GM21619 (cell line): ENCODE measurements at regions not wholly inside any gene's neighbourhood (a gene's known extent, or its start where the extent isn't known, plus 50 kb on each side); places are given as distances from the start of the nearest gene placed in this dataset.
"Not testable (repeated sequence)": the region's sequence is repeated elsewhere in the genome, so short reads cannot be mapped to it uniquely, and the experiment has no call there.

Source experiments
- ATAC-seq: cut with Tn5 transposase; IDR thresholded peaks from one replicate; pipeline ENCODE4 v1.9.1; 2021; ENCODE audit not compliant: unreplicated experiment

DNA sequence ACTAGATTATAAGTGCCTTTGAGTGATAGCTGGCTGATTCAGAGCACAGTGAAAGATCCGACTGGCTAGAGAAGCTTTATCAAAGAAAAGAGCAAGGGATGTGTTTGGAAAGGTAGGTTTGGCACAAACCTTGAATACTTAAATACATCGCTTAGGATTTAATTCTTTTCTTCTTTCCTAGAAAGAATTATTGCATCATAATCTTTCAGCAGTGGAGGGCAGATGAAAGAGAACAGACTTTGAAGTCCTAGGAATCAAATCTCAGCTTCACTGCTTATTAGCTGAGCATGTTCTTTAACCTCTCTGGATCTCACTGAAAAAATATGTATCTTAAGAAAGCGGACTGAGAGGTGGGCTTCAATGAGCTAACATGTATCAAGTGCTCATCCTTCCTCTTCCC is 122.8 kb downstream of the ZNF365 start:
- no peak for ATAC-seq

DNA sequence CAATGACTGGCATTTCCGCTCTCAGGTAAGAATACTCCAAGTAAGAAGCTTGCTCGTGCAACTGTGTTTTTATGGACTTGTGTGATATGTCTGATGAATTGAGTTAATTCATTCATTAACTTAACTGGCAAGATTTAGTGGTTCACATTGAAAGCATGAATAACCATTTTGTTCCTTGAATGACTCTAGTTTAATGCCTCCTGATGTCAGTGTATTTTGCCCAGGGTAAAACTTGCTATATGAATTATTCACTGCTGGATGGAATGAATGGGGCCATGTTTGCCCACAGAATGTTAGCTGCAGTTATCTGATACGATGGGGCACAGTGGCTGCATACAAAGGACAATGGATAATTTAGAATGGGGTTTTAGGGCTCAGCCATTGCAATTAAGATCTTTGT is 124.1 kb downstream of the ZNF365 start:
- no peak for ATAC-seq

DNA sequence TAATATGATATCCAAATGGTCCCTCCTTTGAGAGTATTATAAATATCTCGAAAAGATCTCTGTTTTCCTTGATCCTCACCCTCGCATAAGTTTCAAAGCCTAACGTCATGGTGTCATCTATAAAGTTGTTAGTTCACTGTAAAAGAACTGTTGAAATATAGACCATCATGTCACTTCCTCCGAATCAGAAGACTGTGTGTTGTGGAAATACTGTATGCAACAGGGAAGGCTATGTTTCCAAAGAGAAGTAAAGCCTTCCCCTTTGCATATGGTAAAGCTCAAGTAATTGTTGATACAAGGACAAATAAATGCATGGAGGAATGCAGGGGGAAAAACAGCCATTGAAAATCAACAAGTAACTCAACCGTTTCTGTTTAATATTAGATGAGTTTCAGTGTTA is 125.9 kb downstream of the ZNF365 start:
- not testable (repeated sequence) for ATAC-seq

DNA sequence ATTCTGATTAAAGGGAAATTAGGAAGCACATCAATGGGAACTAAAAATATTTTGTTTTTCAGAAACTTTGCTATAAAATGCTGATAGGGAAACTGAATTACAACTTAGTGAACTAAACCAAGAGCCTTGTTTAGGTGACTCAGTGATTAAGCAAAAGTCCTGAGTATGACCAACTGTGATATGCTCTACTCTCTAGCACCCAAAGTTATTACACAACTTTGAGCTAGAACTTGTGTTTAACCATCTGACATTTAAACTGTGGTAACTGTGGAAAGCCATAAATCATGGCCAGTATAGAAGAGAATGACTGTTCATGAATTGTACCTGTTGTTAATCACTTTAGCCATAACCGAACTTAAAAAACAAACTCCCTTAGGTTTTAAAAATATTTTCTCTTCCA is 127.4 kb downstream of the ZNF365 start:
- no peak for ATAC-seq

DNA sequence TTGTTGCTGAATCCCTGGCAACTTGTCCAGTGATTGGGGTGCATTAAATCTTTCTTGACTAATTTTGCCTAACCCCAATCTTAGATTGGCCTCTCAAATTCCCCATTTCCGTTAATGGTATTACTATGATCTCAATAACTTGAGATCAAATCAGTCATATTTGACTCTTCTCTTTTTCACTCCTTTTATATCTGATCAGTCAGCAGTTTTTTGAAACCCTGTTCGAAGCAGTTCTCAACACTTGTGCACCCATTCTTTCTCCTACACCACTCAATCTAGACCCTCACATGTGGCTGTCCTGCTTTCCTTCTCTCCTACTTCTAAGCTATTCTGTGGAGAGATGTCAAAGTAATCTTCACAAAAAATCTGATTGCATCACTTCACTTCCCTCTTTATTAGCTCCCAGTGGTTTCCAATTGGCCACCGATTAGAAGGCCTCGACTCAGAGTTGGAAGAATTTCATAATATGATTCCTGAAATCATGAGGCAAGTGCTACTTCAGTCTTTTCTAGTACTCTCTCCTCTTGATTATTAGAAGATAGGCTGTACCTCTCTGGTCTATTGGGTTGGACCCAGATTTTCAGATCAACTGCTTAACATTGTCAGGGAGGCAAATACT is 128.9 kb downstream of the ZNF365 start:
- ATAC-seq, result no peak

DNA sequence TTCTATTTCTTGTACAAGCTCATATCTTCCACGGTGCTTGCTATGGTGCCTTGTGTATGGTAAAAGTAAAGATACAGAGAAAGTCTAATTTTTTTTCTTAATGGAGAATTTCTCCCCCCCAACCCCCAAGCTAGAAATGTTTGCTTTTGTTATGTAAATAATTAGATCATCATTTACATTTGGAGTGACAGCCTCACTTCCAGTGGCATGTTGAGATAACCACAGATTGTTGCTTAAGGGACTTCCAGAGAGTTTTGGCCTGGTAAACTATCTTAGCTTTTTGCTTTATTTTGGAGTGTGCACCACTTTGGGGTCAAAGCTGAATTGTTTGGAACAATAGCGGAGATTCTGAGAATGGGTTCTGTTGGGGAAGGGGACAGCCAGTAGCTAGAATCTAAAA is 129.7 kb downstream of the ZNF365 start:
- ATAC-seq, result no peak

DNA sequence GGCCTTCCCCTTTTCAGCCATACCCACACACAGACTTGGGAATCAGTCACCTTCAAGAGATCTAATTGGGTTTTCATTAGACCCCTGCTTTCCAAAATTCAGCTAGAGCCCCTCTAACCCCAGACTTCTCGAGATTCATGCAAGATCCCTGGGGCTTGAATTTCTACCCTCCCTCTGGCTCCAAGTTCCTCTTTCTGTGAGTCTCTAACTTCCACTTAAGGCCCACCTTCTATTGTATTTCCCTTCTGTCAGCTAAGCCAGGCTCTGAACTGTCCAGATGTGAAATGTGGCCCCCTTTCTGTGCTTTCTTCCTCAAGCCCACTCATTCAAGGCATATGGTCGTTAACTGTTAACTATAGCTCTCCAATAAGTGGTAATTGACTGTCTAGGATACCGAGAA is 132.2 kb downstream of the ZNF365 start:
- no peak for ATAC-seq

DNA sequence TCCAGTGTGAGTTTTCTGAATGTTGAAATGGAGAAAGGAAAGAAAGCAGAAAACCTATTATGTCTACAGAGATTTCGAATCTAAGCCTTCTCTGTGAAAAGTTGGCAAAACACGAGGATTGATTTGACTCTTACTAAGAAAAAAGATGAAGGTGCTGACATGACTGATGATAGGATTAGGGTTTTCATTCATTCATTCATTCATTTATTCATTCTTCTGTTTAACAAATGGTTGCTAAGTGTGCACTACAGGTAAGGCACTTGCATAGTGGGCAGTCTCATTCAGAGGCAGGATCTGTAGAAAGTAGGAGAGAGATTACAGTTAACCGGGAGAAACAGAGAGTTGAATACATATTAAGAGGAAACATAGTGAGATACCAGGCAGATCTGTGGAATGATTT is 137.1 kb downstream of the ZNF365 start:
- no peak for ATAC-seq

DNA sequence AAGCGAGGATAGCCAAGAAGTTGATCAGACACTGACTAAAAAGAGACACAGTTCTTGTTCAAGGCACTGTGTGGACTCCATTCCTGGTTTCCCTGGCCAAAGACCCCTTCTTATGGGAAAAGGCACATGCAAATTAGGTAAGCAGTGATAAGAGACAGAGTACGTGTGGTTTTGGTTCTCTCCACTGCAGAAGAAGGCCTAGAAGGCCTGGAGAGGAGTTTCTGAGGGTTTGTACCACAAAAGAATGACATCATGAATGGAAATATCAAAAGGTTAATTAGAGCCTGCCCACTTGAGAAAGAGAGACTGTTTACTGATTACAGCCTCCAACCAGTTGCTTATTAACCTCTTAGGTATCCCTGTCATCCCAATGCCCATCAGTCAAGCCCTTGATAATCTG is 137.5 kb downstream of the ZNF365 start:
- ATAC-seq, result peak; percentile 90

DNA sequence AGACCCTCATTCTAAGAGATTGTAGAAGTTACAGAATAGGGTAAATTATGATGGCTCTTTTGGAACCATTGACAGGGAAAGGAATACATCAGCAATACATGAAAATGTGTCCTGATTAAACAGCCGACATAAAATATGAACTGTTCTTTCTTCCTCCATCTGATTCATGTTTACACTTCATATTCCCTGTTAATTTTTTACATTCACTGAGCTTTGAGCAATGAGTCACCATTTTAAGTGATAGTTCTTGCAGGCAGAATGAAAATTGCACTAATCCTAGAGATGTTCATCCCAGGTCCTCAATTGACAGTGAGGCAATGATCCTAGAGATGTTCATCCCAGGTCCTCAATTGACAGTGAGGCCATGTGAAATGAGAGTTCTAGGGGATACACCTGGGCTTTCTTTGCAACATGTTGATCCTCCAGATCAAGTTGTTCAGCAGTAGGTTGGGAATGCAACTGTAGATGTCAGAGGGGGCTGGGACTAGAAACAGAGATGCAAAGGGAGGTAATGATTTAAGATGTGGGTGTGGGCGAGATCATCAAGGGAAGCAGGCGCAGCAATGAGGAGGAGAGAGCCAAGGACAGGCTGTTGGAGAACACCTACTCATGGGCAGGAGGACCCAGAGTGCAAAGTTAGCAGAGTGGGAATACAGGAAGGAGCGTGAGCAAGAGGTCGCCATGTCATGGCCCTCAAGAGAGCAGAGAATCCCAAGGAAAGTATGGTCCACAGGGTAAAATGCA is 138.7 kb downstream of the ZNF365 start:
- no peak for ATAC-seq

DNA sequence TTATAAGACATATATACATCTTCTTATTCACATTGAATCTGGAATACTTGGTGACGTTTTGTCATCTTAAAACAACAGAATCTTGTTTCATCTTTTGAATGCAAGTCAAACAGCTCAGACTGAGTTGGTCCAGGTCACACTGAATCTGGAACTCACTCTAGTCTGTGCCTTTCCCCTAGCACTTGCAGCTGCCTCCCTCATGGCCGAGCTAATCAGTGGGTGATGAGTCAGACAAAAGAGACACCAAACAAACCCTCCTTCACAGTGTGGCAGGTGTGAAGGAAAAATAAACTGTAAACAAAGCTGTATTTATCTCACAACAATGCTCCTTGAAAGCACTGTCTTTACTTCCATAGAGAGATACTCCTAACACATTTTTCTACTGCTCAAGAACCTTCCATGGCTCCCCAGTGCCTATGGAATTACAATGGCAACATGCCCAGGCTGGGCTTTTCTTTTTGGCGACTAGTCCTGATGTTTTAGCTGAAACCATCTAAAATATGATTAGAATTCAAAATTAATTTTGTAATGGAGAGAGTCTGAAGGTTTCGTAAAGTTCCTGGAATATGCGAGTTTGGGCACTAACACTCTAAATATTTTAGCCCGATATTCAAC is 140.0 kb downstream of the ZNF365 start:
- ATAC-seq, result no peak

DNA sequence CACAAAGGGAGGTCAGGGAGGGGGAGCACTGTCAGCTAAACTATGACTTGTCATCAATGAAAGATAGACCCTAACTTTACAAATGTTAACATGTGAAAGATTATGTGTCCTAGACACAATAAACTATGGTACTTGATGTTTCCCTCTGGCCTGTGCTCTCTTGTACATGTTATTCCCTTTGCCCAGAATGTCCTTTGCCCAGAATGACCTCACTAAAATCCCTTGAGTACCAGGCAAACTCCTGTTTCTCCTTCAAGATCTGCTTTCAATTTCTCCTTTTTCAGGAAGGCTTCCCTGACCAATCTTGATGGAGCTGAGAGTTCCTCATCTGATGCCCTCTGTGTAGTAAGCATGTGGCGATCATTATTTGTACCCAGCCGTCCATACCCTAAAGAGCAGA is 143.1 kb downstream of the ZNF365 start:
- no peak for ATAC-seq

DNA sequence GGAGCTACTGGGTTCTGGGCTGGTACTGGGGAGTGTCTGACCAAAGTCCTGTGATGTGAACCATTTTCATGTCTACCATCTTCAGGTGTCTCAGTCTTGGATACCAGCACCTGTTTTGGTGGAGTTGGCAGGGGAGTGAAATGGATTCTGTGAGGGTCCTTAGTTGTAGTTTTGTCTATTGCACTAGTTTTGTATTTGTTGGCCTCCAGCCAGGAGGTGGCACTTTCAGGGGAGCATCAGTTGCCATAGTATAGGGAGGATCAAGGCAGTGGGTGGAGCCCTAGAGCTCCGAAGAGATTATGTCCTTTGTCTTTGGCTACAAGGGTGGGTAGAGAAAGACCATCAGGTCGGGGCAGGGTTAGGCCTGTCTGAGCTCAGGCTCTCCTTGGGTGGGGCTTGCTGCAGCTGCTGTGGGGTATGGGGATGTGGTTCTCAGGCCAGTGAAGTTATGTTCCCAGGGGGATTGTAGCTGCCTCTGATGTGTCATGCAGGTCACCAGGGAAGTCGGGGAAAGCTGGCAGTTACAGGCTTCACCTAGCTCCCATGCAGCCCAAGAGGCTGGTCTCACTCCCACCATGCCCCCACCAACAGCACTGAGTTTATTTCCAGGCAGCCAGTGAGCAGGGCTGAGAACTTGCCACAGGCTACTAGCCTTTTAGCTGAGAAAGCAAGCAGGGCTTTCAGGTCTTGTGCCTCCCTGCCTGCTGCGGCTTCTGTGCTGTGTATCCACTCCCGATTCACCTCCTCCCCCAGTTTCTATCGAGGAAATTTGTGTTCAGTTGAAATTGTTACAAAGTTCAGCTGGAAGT is 153.1 kb downstream of the ZNF365 start:
- ATAC-seq, result peak; percentile 49

DNA sequence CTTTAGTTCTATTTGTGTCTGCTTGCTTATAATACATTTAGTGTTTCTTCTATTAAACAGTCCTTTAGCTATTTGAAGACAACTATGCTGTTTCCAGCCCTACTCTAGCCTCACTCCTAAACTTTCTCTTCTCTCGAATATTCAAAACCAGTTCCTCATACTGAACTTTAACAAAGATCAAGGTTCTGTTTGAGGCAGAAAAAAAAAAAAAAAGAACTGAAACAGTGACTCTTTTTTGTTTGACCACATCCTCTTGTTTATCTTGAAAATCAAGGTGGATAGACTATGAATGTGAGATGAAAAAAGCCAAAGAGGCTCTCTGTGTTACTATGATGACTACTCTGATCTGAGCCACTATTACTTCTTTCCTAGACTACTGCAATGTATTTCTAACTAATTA is 154.3 kb downstream of the ZNF365 start:
- peak; percentile 95 for ATAC-seq

DNA sequence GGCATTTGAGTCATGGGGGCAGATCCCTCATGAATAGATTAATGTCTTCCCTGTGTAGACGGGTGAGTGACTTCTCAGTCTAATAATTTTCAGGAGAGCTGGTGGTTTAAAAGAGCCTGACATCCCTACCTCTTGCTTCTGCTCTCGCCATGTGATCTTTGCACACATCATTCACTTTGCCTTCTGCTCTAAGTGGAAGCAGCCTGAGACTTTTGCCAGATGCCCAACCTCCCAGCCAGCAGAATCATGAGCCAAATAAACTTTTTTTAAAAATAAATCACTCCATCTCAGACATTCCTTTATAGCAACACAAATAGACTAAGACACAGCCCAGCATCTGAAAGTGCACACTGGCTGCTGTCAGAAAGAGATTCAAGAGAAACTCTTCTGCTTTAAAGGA is 155.2 kb downstream of the ZNF365 start:
- no peak for ATAC-seq

DNA sequence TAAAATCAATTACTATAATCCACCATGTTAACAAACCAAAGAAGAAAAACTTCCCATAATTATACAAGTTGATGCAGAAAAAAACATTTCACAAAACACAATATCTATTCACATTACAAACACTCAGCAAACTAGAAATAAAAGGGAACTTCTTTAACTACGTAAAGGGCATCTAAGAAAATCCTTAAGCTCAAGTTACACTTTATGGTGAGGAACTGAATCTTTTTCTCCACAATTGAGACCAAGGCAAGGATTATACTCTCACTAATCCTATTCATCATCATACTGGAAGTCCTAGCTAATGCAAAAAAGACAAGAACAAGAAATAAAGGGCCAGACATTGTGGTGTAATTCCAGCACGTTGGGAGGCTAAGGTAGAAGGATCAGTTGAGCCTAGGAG is 159.9 kb downstream of the ZNF365 start:
- ATAC-seq, result no peak

DNA sequence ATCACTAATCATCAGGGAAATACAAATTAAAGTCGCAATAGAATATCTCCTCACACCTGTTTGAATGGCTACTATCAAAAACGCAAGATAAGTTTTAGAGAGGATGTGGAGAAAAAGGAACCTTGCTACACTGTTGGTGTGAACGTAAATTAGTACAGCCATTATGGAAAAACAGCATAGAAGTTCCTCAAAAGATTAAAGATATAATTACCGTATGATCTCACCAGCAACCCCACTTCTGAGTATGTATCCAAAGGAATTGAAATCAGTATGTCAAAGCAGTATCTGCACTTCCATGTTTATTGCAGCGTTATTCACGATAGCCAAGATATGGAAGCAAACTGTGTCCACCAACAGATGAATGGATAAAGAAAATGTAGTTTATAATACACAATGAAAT is 164.4 kb downstream of the ZNF365 start:
- ATAC-seq, result no peak

DNA sequence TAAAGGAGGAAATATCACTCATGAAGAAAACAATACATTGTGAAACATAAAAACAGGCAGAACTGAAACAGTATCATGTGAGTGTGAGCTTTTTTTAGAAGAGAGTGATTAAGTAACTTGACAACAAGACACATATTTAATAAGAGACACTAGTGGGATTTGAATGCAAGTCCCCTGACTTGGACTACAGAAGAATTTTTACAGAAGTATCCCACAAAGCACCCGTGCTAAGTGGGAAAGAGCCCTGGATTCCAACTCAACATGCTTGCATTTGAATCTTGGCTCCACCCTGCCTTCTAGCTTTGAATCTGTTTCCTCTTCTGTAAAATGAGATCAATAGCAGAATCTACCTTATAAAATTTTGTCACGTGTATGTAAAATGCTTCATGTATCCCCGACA is 166.2 kb downstream of the ZNF365 start:
- no peak for ATAC-seq

DNA sequence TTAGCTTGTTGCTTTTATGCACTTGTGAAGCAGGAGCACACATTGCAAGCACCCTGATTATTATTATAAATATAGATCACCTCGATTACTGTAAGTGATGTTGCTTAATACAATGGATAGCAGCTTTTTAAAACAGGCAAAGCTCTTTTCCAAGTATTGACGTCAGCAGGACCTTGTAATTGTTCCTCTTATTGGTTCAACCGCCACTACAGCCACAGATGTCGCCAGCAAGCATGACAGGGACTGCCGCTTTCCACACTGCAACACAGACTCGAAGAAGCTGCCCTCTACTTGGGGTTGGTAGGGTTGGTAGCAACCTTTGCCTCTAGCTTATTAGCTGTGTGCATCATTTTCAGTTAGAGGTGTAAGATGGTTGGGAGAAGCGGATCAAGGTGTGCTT is 167.6 kb downstream of the ZNF365 start:
- ATAC-seq, result no peak

DNA sequence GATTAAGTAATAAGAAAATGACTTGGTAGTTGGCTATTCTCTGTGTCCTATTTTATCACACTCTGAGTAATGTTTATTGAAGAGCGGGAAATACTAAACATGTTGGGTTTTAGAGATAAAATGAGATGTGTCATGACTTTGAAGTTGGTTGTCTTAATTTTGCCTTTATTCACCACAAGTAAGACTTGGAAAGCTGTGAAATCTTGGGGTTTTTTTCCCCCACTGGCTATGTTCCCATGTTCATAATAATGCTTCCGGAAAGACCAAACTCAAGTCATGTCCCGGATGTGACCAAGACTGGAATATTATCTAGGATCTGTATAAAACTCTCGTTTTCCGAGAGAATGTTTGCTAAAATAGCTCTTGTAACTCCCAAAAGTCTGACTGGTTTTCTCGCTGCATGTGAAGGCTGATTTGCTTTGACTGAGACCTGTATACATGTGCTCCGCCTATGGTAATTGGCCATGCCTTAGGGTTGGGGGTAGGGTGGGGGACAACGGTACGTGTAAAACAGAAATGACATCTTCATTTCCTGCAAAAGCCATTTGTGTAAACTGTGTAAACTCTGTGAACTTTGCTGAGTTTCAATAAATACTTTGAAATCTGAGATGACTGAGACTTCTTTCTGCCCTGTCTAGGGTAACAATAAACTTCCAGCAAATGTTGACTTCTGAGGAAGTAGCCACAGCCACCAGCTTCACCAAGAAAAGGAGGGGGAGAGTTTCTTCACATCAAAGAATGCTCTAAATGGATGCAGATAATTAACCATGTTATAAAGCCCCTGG is 169.6 kb downstream of the ZNF365 start:
- no peak for ATAC-seq
